T-helper 1 cell treated with Interleukin-12 subunit alpha and Interleukin-12 subunit beta and Interleukin-4 antibody, amounts not matched to agents 30 ng/mL and 1 ng/mL, for 36 hours (primary cell): ENCODE measurements at regions not wholly inside any gene's neighbourhood (a gene's known extent, or its start where the extent isn't known, plus 50 kb on each side); places are given as distances from the start of the nearest gene placed in this dataset.

Experiments used
- intact Hi-C: fragments of 100-400 bp; cut with micrococcal nuclease; formaldehyde crosslinking; loops from one replicate; pipeline ENCODE4 v1.15.1; 2024

- intact Hi-C loops: no loop called here
Observed at GRCh38 chr6:127058027-127058426, 60.4 kb upstream of the RSPO3 start.

GRCh38 chr6:127058936-127059335 is 59.5 kb upstream of the RSPO3 start:
- intact Hi-C loops: no loop called here
